Testis (tissue), 2 donors: ENCODE measurements at regions not wholly inside any gene's neighbourhood (a gene's known extent, or its start where the extent isn't known, plus 50 kb on each side); places are given as distances from the start of the nearest gene placed in this dataset.

ENCODE experiments used
- DNase-seq: peaks from one replicate; pipeline ENCODE4 v3.0.0-alpha.2; 2019
- H3K27ac ChIP-seq, 2 donors: fragments of 200-600 bp; sonication (generic); one replicate each; pipeline ENCODE4 v1.5.1; 2019
- H3K27me3 ChIP-seq: fragments of 200-600 bp; sonication (generic); one replicate; pipeline ENCODE4 v1.5.1; 2019
- H3K36me3 ChIP-seq: fragments of 200-600 bp; sonication (generic); one replicate; pipeline ENCODE4 v1.5.1; 2017; ENCODE audit warnings: low read depth; ENCODE audit errors: missing control alignments
- H3K4me1 ChIP-seq: fragments of 200-600 bp; sonication (generic); one replicate; pipeline ENCODE4 v1.5.1; 2019
- H3K4me3 ChIP-seq, 2 donors: fragments of 200-600 bp; sonication (generic); one replicate each; pipeline ENCODE4 v1.5.1; 2017 to 2019
- H3K9me3 ChIP-seq: fragments of 200-600 bp; sonication (generic); one replicate; pipeline ENCODE4 v1.5.1; 2017
- POLR2A ChIP-seq: fragments of 450-650 bp; IDR thresholded peaks from one replicate; pipeline ENCODE4 v1.6.1; 2017; ENCODE audit warnings: antibody characterized with exemption, mild to moderate bottlenecking, moderate library complexity
- WGBS, 2 donors: methylation state at CpG; one replicate each; pipeline ENCODE4 v1.1.5; 2018; 5-methylcytosine and 5-hydroxymethylcytosine counted together
- intact Hi-C: fragments of 100-400 bp; cut with DNase I; formaldehyde crosslinking; loops from one replicate; pipeline ENCODE4 v1.15.1; 2023; ENCODE audit warnings: low total_unique reads
- TF ChIP-seq, protein P1 (sequence below), 3 experiments: fragments of 450-650 bp in 2 of 3; fragments of 200-600 bp in 1 of 3; sonication (generic) in 1 of 3; IDR thresholded peaks; one replicate each; pipeline ENCODE4 v1.5.1; 2016 to 2019; ENCODE audit warnings: antibody characterized with exemption in 3 of 3, mild to moderate bottlenecking in 2 of 3, moderate library complexity in 1 of 3

DNA sequence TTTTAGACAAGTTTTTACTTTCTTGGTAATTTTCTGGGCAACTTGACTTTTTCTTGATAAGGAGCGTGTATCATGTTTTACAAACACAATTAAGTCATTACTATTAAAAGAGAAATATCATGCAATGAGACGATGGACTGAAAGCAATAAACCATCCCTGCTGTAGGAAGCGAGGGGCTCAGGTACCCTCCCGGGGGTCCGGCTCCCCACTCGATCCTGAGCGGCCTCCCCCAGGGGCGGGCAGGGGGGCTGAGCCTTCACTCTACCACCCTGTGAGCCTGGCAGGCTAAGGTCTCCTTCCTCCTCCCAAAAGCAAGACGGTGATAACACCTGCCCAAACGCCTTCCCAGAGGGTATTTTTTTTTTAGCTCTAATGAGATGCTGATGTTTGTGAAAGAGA, 51.8 kb upstream of the ADGRA1 start:
- Histone ChIP-seq H3K27ac (no peak overlapping the region), H3K36me3 (no peaks in the 10 kb centered on the region), H3K4me1 (no peaks in the 10 kb centered on the region), H3K27me3 (no peaks in the 10 kb centered on the region), H3K9me3 (no peaks in the 10 kb centered on the region), H3K4me3 (no peak overlapping the region)
- TF ChIP-seq POLR2A, result no peak
- TF ChIP-seq, protein P1, sequence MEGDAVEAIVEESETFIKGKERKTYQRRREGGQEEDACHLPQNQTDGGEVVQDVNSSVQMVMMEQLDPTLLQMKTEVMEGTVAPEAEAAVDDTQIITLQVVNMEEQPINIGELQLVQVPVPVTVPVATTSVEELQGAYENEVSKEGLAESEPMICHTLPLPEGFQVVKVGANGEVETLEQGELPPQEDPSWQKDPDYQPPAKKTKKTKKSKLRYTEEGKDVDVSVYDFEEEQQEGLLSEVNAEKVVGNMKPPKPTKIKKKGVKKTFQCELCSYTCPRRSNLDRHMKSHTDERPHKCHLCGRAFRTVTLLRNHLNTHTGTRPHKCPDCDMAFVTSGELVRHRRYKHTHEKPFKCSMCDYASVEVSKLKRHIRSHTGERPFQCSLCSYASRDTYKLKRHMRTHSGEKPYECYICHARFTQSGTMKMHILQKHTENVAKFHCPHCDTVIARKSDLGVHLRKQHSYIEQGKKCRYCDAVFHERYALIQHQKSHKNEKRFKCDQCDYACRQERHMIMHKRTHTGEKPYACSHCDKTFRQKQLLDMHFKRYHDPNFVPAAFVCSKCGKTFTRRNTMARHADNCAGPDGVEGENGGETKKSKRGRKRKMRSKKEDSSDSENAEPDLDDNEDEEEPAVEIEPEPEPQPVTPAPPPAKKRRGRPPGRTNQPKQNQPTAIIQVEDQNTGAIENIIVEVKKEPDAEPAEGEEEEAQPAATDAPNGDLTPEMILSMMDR (IDR thresholded peaks at IDR 0.05), result no peak
- intact Hi-C loops, result no loop called here
- WGBS, 2 donors, result 38 to 49% methylated on average over 10 of the region's 10 CpGs
- DNase-seq, result no peak

DNA sequence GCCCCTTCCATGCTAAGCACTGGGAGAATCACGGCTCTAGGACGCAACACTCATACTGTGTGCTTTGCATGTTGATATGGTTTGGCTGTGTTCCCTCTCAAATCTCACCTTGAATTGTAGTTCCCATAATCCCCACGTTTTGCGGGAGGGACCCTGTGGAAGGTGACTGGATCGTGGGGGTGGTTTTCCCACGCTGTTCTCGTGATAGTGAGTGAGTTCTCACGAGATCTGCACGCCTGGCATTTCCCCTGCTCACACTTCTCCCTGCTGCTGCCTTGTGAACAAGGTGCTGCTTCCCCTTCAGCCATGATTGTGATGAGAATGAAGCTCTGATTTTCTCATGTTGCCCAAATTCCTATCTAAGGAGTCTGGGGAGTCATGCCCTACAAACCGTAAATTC, 53.0 kb upstream of the ADGRA1 start:
- intact Hi-C loops, result no loop called here
- WGBS, 2 donors, result 74 to 77% methylated on average over 10 of the region's 10 CpGs

DNA sequence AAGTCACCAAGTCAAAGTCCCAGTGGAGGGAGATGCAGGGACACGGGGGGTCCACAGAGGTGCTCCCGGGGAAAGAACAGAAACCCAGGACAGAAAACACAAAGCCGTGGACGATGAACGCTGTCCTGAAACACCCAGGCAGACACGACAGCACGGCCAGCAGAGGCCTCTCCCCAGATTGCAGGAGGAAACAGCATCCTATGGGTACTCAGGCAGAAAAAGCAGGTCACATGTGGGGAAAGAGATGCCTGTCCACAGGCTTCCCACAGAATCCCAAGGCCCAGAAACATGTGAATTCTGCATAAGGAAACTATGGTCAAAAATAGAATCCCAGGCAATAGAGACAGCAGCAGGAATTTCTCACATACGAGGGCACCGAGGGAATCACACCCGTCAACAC, 53.6 kb upstream of the ADGRA1 start:
- no peaks in the 10 kb centered on the region for H3K9me3 ChIP-seq
- 95 to 96% methylated on average over 10 of the region's 10 CpGs for WGBS, 2 donors
- DNase-seq, result no peak
- H3K27ac ChIP-seq, result no peak overlapping the region
- TF ChIP-seq POLR2A, result no peak
- TF ChIP-seq, protein P1 (IDR thresholded peaks at IDR 0.05), result no peak
- no peak overlapping the region for H3K4me3 ChIP-seq
- intact Hi-C loops, result no loop called here
- no peaks in the 10 kb centered on the region for H3K27me3 ChIP-seq
- no peaks in the 10 kb centered on the region for H3K4me1 ChIP-seq
- H3K36me3 ChIP-seq, result no peaks in the 10 kb centered on the region

More for the DNA sequence above, 53.0 kb upstream of the ADGRA1 start:
- H3K9me3 ChIP-seq, result no peaks in the 10 kb centered on the region
- no peaks in the 10 kb centered on the region for H3K4me1 ChIP-seq
- H3K36me3 ChIP-seq, result no peaks in the 10 kb centered on the region
- H3K27ac ChIP-seq, result no peak overlapping the region
- TF ChIP-seq, protein P1 (IDR thresholded peaks at IDR 0.05), result no peak
- TF ChIP-seq POLR2A, result no peak
- H3K4me3 ChIP-seq, result no peak overlapping the region
- H3K27me3 ChIP-seq, result no peaks in the 10 kb centered on the region
- no peak for DNase-seq

DNA sequence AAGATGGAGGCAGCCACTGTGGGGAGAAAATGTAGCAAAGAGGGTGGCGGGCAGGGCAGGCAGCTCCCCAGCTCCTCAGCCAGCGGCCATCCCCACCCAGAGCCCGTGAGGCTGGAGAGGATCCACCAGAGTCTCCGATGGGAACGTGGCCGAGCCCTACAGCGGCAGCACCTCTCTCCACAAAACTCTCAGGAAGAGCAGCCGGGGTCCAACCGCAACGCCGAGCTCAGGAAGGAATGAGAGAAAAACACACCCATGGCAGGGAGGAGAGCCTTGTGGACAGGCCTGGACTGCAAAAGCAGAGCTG, 54.0 kb upstream of the ADGRA1 start:
- intact Hi-C loops, result no loop called here
- WGBS, 2 donors, result 91 to 93% methylated on average over 10 to 11 of the region's 11 CpGs
- no peak overlapping the region for H3K27ac ChIP-seq

More for the DNA sequence above, 54.0 kb upstream of the ADGRA1 start:
- no peak overlapping the region for H3K4me3 ChIP-seq
- no peak for TF ChIP-seq POLR2A
- TF ChIP-seq, protein P1 (IDR thresholded peaks at IDR 0.05), result no peak
- H3K36me3 ChIP-seq, result no peaks in the 10 kb centered on the region
- H3K4me1 ChIP-seq, result no peaks in the 10 kb centered on the region
- DNase-seq, result no peak
- H3K27me3 ChIP-seq, result no peaks in the 10 kb centered on the region
- H3K9me3 ChIP-seq, result no peaks in the 10 kb centered on the region
